GM21528 (cell line): ENCODE measurements at regions not wholly inside any gene's neighbourhood (a gene's known extent, or its start where the extent isn't known, plus 50 kb on each side); places are given as distances from the start of the nearest gene placed in this dataset.

ENCODE experiments used
- ATAC-seq: cut with Tn5 transposase; IDR thresholded peaks from one replicate; pipeline ENCODE4 v1.9.1; 2021; ENCODE audit warnings: mild to moderate bottlenecking, moderate library complexity; ENCODE audit not compliant: unreplicated experiment, low FRiP score

DNA sequence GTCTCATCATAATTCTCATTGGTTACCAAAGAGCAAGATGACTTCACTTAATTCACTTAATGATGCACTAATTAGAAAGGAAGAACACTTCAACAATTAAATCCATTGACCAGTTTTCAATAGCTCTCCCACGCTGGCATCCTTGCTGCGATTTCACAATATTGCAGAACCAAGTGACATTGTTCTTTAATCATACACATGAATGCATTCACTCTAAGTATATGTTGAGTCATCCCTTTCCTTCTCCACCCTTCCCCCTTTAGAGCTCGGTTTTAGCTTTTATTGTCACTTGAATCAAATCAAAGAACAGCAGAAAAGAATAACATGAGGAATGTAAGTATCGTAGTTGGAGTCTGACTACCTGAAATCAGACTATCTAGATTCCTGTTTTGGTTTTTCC, 233.6 kb upstream of the FMN2 start:
- no peak for ATAC-seq

DNA sequence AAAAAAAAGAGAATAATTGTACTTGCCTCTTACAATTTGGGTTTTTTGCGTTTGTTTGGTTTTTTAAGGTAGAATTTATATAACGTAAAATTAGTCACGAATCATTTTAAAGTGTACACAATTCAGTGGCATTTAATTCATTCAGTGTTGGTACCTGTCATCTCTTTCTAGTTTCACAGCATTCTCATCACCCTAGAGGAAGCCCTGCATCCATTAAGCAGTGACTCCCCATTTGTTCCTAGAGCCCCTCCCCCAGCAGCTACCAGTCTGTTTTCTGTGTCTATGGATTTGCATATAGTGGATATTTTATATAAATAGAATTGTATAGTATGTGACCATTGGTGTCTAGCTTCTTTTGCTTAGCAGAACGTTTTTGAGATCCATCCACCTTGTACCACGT, 233.2 kb upstream of the FMN2 start:
- ATAC-seq: no peak

DNA sequence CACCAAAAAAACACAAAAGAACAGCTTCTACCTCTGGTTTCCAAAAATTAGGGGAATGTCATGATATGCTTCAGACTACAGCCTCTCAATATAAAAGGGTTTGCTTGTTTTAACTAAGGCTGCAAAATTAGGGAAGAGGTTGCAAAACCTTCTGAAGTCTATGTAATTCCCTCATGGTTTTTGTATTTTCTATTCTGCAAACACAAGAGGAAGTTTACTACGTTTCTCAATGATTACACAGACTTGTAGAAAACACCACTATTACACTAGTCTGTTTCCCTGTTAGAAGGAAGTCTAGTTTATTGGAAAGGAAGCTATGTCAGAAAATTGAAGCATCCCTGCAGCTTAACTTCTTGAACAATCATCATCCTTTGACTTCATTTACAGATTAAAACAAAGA, 229.7 kb upstream of the FMN2 start:
- no peak for ATAC-seq

DNA sequence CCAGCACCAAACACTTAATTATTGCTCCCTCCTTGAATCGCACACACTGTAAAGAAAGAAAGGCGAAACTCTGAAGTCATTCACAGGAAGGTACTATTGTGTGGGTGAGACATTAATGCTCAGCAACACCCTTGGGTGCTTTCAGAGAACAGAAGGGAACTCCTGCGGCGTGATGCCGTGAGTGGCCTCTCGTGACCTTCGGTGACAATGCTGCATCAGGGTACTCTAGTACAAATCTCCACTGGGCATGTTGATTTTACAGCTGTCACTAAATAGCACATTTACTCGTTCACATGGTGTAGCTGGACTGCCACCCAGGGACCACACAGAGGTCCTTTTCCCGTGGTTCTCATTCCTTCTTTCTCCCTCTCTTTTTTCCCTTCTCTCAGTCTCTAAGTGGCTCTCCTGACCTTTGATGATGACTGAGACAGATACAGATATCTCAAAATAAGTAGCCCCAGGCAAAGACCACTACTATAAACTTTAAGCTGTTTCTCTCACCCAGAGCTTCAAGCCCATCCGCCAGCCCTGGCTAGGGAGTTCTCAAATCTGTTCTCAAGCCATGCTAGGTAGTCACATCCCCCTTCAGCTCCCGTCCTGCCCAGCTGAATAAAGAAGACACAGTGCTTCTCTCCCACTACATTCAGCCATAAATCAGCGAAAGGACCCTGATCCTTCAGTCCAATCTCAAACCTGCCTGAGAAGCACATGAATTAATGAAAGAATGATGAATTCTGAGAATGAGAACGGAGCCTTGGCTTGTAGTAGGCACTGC, 223.4 kb upstream of the FMN2 start:
- no peak for ATAC-seq

DNA sequence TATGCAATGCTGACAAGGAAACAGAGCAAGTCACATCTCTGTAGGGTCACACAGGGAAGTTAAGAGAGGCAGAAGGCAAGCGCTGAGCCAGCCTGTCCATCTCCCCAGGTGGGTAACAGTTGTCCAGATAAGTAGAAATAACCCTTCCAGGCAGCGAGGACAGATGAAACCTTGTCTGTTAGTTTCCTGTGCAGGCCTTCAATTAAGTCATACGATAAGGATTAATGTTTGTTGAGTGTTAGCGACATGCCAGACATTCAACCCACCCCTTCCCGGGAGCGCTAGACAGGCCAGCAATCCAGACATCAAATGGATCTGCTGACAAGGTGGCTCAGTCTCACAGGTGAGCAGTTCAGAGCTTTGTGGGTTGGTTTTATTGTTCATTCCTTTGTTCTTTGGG, 221.5 kb upstream of the FMN2 start:
- ATAC-seq: no peak

DNA sequence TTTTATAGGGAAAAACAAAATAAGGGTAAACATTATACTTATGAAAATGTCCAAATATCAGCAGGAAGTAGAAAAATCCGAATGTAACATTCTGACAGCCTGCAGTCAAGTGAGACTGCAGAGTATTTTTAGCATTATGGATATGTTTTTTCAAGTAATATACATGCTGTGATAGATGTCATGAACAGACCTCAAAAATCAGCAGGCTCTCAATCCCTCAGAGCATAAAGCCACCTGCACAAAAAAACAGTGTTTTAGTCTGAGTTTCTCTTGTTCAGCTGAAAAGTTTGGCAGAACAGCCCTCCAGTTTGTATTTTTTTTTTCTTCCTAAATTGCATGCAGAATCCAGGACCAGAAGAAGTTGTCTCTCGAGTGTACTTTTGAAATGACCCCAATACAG, 219.1 kb upstream of the FMN2 start:
- ATAC-seq: no peak

DNA sequence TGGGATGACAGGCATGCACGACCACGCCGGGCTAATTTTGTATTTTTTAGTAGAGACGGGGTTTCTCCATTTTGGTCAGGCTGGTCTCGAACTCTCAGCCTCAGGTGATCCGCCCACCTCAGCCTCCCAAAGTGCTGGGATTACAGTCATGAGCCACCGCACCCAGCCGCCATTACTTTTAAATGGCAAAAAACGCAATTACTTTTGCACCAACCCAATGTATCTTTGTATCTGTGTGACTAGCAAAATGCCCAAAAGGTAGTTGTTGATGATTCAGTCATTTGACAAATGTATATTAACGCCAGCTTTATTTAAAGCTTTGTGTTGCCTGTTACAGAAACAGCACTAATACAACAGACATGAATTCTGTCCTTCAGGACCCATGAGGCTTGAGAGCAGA, 216.9 kb upstream of the FMN2 start:
- no peak for ATAC-seq

DNA sequence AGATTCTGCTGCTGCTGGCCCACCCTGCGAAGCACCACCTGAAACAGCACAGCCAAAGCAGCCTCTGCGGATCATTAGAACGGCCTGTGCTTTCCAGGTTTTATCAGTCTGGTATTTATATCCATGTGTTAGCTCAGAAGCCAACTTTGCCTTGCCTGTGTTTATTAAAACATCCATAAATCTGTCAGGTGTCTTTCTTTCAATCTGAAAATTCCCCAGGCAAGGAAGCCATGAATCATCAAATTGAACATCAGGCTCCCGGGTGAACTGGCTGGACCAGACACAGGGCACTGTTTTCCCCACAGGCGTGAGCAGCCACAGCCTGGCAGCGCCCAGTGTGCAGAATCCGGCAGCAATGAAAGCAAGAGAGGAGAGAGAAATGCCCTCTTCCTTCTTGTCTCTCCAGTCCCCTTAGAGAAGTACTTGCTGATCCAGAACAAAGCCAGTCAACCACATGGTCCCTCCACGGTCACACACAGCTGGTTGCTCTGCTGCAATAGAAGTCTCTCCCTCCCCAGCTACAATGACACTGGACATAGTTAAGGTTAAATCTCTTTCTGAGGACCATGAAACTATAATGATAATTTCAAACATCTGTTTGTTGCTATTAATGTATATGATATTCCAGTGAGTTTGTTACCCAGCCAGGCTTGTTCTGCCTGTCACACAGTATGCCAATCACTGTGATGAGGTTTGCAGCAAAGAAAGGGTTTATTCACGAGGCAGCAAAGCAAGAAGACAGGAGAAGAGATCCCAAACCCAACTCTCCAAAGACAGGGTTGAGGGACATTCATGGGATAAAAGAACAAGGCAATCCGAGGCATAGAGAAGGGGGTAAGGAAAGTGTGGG, 212.1 kb upstream of the FMN2 start:
- no peak for ATAC-seq

DNA sequence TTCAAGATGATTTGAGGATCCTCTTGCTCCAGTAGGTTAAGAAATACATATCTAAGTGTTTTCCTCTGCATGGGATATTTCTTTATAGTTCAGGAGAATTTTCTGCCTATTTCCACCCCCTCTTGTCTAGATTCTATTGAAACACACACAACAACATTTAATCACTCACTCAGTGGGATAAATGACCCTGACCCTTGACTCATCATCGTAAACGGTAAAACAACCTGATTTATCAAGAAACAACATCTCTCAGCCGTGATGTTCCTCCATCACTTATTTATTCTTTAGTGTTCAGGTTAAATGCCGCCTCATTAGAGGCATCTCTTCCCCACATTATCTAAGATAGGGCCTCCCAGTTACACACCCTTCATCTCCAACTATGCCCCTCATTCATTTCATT, 208.7 kb upstream of the FMN2 start:
- no peak for ATAC-seq

DNA sequence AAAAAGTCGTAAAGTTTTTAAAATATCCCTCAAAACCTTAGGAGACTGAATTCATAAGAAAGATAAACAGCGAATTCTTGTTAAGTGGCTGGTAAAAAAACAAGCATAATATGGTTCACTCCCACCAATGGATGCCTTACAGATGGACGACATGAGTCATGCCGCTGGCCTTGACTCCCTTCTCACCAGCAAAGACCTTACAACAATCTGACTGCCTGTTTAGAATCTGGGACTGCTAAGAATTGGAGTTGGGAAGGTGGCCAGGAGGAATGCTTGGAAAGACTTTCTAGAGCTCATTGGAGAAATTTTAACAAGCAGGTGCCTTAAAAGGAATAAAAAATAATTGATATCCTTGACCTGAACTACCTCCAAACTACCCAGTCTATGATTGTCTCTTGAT, 206.9 kb upstream of the FMN2 start:
- ATAC-seq: no peak

DNA sequence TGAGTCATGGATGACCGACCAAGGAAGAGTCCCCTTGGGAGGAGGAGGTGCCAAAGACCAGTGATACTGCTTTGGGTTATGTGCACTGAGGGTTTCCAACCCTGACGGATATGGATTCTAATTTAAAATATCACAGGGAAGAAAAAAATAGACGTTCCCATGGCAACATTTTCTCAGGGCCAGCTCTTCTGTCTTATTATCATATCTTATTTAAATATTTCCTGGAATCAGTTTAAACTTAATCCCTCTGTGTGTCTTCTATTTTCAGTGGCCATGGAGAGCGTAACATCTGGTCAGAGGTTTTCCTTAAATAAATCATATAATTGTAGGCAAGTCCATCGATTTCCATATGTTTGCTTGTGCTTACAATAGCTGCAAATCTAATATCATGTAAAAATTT, 205.4 kb upstream of the FMN2 start:
- no peak for ATAC-seq

DNA sequence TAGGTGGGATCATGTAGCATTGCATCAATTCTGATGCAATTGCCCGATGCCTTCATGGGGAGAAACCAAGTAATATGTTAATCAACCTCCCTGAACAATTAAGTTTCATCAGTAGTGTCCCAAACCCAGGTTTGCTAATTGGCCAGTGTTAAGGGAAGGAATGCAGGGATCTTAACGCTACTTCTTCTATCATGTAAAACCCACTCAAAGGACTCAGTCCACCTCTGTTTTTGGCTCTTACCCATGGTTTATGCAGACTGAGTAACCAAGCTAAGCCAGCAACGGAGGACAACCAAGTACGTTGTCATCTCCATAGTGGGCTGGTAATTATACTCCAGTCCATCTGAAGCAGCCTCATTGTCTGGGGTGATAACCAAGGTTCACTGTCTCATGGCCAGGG, 203.0 kb upstream of the FMN2 start:
- ATAC-seq: no peak

DNA sequence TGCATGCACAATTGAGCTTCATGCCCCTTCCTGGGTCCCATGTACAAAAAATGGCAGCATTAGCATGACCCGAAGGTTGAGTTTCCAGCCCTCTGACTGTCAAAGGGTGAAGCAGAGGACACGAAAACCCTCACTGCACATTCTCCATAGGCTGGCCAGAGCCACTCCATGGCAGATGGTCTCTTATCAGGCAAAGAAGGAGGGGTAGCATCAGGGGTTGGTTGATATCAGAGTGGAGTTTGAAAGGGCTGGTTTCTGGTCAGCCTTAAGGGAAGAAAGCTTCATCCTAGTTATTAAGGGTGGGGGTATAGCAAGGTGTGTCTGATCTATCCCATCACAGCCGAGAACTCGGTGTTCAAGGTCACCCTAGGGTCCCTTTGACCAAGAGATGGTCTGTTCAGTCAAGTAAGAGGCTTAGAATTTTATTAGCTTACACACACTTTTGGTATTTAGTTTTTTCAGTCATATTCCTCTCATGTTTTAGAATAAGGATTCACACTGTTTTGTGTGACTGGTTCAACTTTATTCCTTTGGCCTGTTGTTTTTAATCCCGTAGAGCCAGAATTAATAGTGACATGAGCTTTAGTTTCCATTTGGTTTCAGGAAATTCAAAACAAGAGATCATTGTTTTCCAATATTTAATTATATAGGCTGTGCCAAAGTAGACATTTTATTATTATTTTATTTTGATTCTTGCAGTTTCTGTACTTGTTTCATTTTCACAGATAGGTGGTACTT, 199.9 kb upstream of the FMN2 start:
- ATAC-seq: no peak

DNA sequence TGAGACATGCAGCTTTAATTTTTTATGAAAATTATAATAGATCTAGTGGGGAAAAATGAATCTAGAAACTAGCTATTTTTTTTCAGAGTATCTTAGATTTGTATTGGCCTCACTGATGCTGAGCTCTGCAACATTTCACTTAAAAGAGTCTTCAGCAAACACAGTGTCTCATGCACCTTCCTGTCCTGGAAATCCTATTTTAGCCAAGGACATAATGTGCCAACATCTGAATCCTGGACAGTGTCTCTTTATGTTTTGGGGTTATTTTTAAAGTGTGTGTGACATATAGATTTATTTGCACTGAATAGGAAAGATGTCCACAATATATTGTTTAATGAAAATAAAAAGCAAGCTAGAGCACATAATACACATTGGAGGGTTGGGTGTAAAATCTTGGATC, 199.1 kb upstream of the FMN2 start:
- no peak for ATAC-seq

DNA sequence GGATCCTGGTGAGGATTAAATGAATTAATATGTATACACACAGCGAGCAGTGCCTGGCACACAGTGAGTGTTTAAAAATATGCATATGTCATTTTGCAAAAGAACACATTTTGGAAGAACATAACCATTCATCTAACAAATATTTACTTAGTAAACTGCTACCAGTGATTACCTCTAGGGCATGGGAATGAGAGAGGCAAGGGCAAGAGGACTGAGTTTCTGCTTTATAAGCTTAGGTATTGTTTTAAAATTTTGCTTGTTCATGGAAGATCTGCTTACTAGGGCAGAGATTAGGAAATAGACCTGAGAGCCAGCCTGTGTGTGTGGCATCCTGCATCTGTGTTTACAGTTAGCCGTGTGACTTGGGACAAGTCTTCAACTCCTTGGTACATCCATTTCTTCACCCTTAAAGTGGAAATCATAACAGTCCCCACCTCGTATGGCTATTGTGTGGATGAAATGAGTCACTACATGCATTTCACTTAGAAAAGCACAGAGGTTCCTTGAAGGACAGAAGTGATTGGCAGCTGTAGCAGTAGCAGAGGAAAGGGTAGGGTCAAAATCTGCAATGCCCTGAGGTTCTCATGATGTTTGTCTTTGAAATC, 198.5 kb upstream of the FMN2 start:
- ATAC-seq: no peak

DNA sequence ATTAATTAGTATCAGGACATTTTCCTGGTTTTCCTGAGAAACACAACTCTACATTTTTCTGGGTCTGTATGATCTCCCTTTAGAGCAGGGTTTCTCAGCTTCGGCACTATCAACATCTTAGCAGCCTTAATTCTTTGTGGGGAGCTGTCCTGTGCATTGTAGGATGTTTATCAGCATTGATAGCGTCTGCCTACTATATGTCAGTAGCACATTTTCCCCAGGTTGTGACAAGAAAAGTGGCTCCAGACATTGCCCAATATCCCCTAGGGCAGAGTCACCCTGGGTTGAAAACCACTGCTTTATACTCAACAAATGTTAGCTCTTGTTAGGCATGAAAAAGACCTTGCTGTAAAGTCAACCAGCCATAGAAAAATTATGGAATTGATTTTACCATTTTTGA, 195.1 kb upstream of the FMN2 start:
- no peak for ATAC-seq

DNA sequence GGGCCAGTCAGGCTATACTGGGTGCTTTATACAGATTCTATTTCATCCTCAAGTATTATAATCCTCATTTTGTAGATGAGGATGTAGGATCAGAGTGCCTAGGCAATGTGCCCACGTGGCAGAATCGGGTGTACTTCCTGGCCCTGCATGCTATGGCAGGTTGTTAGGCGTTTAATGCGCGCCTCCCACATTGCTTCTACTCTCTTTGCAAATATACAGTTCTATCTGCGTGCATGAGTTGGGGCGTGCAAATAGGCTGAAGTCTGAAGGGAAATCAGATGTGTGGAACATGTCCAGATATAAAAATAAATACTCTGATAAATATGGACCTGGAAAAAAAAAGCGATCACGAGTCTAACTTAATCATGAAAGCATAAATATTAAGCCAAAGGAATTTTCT, 194.7 kb upstream of the FMN2 start:
- no peak for ATAC-seq

DNA sequence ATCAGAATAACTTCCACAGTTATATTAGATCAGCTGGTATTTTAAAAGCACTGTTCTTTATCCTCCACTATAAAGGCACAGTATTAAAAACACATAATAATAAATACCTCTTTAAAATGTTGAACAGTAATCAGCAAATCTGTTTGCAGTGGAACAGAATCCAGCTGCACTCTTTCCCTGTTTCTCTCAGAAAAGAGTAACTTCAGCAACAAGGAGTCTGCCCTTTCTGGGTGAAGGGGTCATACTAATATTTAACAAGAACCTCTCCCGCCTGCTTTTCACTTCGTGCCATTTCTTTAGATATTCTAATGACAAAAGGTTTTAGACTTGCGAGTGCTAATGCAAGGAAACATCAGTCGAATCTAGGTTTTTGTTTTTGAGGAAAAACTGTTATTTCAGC, 194.2 kb upstream of the FMN2 start:
- no peak for ATAC-seq

DNA sequence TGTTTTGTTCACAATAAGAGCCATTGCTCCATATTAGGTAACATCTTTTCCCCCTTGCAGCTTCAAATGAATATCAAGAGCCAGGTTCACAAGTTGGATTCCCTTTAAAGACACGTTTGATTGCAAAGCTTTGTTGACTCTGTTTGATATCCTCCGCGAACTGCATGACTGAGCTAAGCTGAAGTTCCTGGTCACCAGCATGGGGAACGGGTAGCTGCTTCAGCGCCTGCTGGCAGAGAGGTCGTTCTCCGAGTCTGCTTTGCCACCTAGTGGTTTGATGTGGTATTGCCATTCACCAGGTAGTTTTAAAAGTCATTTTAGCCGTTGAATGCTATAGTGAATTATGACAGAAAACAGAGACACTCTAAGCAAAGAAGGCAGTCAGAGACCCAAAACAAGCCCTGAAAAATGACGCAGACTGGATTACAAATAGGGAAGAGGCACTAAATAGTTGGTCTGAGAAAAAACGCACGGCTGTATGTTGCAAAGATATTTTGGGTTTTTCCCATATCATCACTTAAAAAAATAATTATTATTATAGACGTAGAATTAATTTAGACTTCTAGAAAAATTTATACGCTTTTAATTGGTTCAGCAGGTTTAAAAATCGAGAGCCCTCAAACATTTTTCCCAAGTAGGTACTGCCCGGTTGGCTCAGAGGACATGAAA, 193.5 kb upstream of the FMN2 start:
- peak; percentile 88 for ATAC-seq

DNA sequence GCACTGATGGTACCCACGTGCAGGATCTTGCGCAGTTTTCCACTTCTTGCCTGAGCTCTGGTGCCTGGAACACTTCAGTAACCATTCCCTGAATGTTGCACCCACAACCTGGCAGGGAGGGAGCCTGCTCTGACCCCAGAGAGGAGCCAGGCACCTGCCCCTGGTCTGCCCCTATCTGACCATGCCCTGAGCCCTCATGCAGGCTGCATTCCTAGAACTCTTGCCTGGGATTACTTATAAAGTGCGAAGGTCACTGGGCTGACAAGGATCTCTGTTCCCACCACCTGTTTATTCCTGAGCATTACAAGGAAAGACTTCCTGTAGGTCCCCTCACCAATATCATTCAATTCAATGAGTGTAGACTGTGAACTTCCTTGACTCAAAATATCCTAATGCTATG, 191.9 kb upstream of the FMN2 start:
- no peak for ATAC-seq
